B cell (primary cell): ENCODE measurements at regions not wholly inside any gene's neighbourhood (a gene's known extent, or its start where the extent isn't known, plus 50 kb on each side); places are given as distances from the start of the nearest gene placed in this dataset.

Source experiments
- ATAC-seq: fragments of 200-7000 bp; cut with Tn5 transposase; one replicate; pipeline ENCODE4 v1.10.0; 2021; ENCODE audit warnings: low read depth, mild to moderate bottlenecking, moderate number of reproducible peaks, moderate library complexity
- CTCF ChIA-PET: fragments of 350-600 bp; sonication (Branson Sonifier 250); formaldehyde crosslinking; loops from one replicate; lab custom pipeline; 2021; ENCODE audit warnings: antibody characterized with exemption, inconsistent platforms; lab: Charles Lee
- POLR2A ChIA-PET: fragments of 350-600 bp; sonication (Branson Sonifier 250); formaldehyde crosslinking; loops from one replicate; lab custom pipeline; 2021; ENCODE audit warnings: antibody characterized with exemption; lab: Charles Lee
- DNase-seq: peaks from one replicate; pipeline ENCODE4 v3.0.0; 2013
- H2AFZ ChIP-seq: 2 replicates; pipeline ENCODE4 v1.6.1; 2012; ENCODE audit warnings: mild to moderate bottlenecking, low read depth, low read length; ENCODE audit not compliant: insufficient read depth, poor library complexity, severe bottlenecking
- H3K27ac ChIP-seq, 2 donors: 1 replicate in 1 of 2; 2 replicates in 1 of 2; pipeline ENCODE4 v1.5.1; 2012 to 2013; ENCODE audit warnings: low read length in 2 of 2, mild to moderate bottlenecking in 2 of 2, moderate library complexity in 1 of 2
- H3K27me3 ChIP-seq, 4 experiments: fragments of 200-600 bp in 1 of 4; sonication (generic) in 1 of 4; replicated peaks in 1 of 4; 1 replicate in 2 of 4; 2 replicates in 2 of 4; pipeline versions ENCODE4 v1.6.1 to v1.7.0; 2013 to 2016; ENCODE audit warnings: low read length in 3 of 4, mild to moderate bottlenecking in 2 of 4, mixed read lengths in 1 of 4, moderate library complexity in 1 of 4; ENCODE audit not compliant: insufficient read depth in 4 of 4, control insufficient read depth in 3 of 4; ENCODE audit errors: control extremely low read depth in 1 of 4
- H3K36me3 ChIP-seq, 2 experiments: replicated peaks in 1 of 2; 1 replicate in 1 of 2; 2 replicates in 1 of 2; pipeline versions ENCODE4 v1.6.1 to v1.7.1; 2013; ENCODE audit warnings: low read length in 1 of 2; ENCODE audit not compliant: insufficient read depth in 2 of 2, control insufficient read depth in 1 of 2; ENCODE audit errors: control extremely low read depth in 1 of 2, extremely low read depth in 1 of 2
- H3K4me1 ChIP-seq, 2 donors: fragments of 200-600 bp in 1 of 2; sonication (generic) in 1 of 2; 1 replicate in 1 of 2; 2 replicates in 1 of 2; pipeline versions ENCODE4 v1.5.1 to v1.6.1; 2013 to 2017; ENCODE audit warnings: low read length in 2 of 2; ENCODE audit not compliant: control insufficient read depth in 2 of 2, insufficient read depth in 2 of 2
- H3K4me2 ChIP-seq: replicated peaks from 2 replicates; pipeline ENCODE3; 2012; ENCODE audit warnings: mild to moderate bottlenecking, low read depth, low read length; ENCODE audit not compliant: poor library complexity, severe bottlenecking
- H3K4me3 ChIP-seq, 5 experiments: fragments of 200-600 bp in 1 of 5; sonication (generic) in 1 of 5; 1 replicate in 3 of 5; 2 replicates in 2 of 5; pipeline versions ENCODE4 v1.5.1 to v1.7.0; 2011 to 2016; ENCODE audit warnings: low read length in 4 of 5, mild to moderate bottlenecking in 4 of 5, low read depth in 2 of 5, control low read depth in 1 of 5, moderate library complexity in 1 of 5; ENCODE audit not compliant: insufficient read depth in 1 of 5; ENCODE audit errors: control extremely low read depth in 1 of 5, extremely low read depth in 1 of 5
- H3K79me2 ChIP-seq: fragments of 200-600 bp; sonication (generic); one replicate; pipeline ENCODE4 v1.6.0; 2016; ENCODE audit warnings: low read length; ENCODE audit not compliant: control insufficient read depth, insufficient read depth
- H3K9ac ChIP-seq: fragments of 200-600 bp; sonication (generic); 2 replicates; pipeline ENCODE4 v1.6.1; 2017; ENCODE audit warnings: mild to moderate bottlenecking, low read length, moderate library complexity
- H3K9me3 ChIP-seq, 3 donors: one replicate each; pipeline versions ENCODE4 v1.6.1 to v1.7.1; 2013; ENCODE audit warnings: low read length in 2 of 3; ENCODE audit not compliant: control insufficient read depth in 2 of 3, insufficient read depth in 1 of 3; ENCODE audit errors: control extremely low read depth in 1 of 3
- H4K20me1 ChIP-seq: 2 replicates; pipeline ENCODE4 v1.6.0; 2012; ENCODE audit warnings: mild to moderate bottlenecking, low read length; ENCODE audit not compliant: insufficient read depth, control insufficient read depth, poor library complexity, severe bottlenecking
- H3K27ac Mint-ChIP-seq: one replicate; pipeline ENCODE4 v1.8.0; 2021; ENCODE audit warnings: mixed read lengths
- H3K27me3 Mint-ChIP-seq: one replicate; pipeline ENCODE4 v1.8.0; 2021; ENCODE audit warnings: mixed read lengths
- H3K4me1 Mint-ChIP-seq: one replicate; pipeline ENCODE4 v1.8.0; 2021; ENCODE audit warnings: mixed read lengths
- H3K4me3 Mint-ChIP-seq: one replicate; pipeline ENCODE4 v1.8.0; 2021; ENCODE audit warnings: mixed read lengths
- H3K9me3 Mint-ChIP-seq: one replicate; pipeline ENCODE4 v1.8.0; 2022; ENCODE audit warnings: mixed read lengths; ENCODE audit not compliant: insufficient read depth
- CTCF ChIP-seq: fragments of 200-600 bp; IDR thresholded peaks from one replicate; pipeline ENCODE4 v1.8.0; 2022; ENCODE audit warnings: antibody characterized with exemption, mild to moderate bottlenecking
- EZH2 ChIP-seq: IDR thresholded peaks from 2 replicates; pipeline ENCODE4 v1.6.1; 2012; ENCODE audit warnings: borderline replicate concordance, low read depth, mild to moderate bottlenecking, moderate library complexity, low read length; ENCODE audit not compliant: insufficient read depth, poor library complexity, severe bottlenecking
- WGBS: methylation state at CpG from one replicate; pipeline ENCODE4 v1.1.5; 2013; ENCODE audit warnings: missing lambda C conversion rate; ENCODE audit not compliant: insufficient coverage; 5-methylcytosine and 5-hydroxymethylcytosine counted together
- intact Hi-C: fragments of 100-400 bp; cut with micrococcal nuclease; formaldehyde crosslinking; loops from one replicate; pipeline ENCODE4 v1.10.0; 2022

GRCh38 chr6:128808856-128809255 lies 74.1 kb upstream of the LAMA2 start:
- Histone ChIP-seq H3K4me3 (no peak overlapping the region), H4K20me1 (no peaks in the 10 kb centered on the region), H3K27ac (no peak overlapping the region), H3K79me2 (no peaks in the 10 kb centered on the region), H2AFZ (no peak overlapping the region), H3K4me2 (no peak overlapping the region), H3K4me1 (no peaks in the 10 kb centered on the region), H3K9ac (no peak overlapping the region), H3K9me3 (no peaks in the 10 kb centered on the region), H3K27me3 (no peaks in the 10 kb centered on the region), H3K36me3 (no peaks in the 10 kb centered on the region)
- intact Hi-C loops, result loop anchor here (5.0 kb wide), 2 partner anchors 443 to 563 kb away; no protein-coding TSS in a partner anchor
- ChIA-PET POLR2A (no interaction called here), CTCF (interaction anchor here (2.0 kb wide), 1 partner anchor 443 kb away, joined by 10 read pairs; no protein-coding TSS in a partner anchor)
- Mint-ChIP-seq H3K4me1 (no peaks in the 10 kb centered on the region), H3K27me3 (no peaks in the 10 kb centered on the region), H3K27ac (no peak overlapping the region), H3K9me3 (no peaks in the 10 kb centered on the region), H3K4me3 (no peak overlapping the region)
- no peak for ATAC-seq
- TF ChIP-seq EZH2 (no peak), CTCF (no peak)
- no peak for DNase-seq

- no peak for ATAC-seq
- Histone ChIP-seq H3K79me2 (no peaks in the 10 kb centered on the region), H3K4me3 (no peak overlapping the region), H3K9me3 (no peaks in the 10 kb centered on the region), H3K27me3 (no peaks in the 10 kb centered on the region), H3K36me3 (no peaks in the 10 kb centered on the region), H3K4me1 (no peaks in the 10 kb centered on the region), H3K4me2 (no peak overlapping the region), H2AFZ (no peak overlapping the region), H3K27ac (no peak overlapping the region), H4K20me1 (no peaks in the 10 kb centered on the region), H3K9ac (no peak overlapping the region)
- H3K27ac Mint-ChIP-seq, result no peak overlapping the region
- WGBS, result no CpG with 5 or more reads among the region's 2 CpGs
- no peaks in the 10 kb centered on the region for H3K4me1 Mint-ChIP-seq
- no peak for TF ChIP-seq EZH2
- peak; percentile 20 for TF ChIP-seq CTCF
- H3K9me3 Mint-ChIP-seq, result no peaks in the 10 kb centered on the region
- ChIA-PET POLR2A (no interaction called here), CTCF (interaction anchor here (0.6 to 2.0 kb wide), 5 partner anchors 324 to 563 kb away, joined by 3 to 10 read pairs (median 3); no protein-coding TSS in a partner anchor)
- intact Hi-C loops, result loop anchor here (5.0 kb wide), 2 partner anchors 445 to 565 kb away; no protein-coding TSS in a partner anchor
- DNase-seq, result peak; percentile 3
- no peak overlapping the region for H3K4me3 Mint-ChIP-seq
- H3K27me3 Mint-ChIP-seq, result no peaks in the 10 kb centered on the region
Measured at GRCh38 chr6:128807577-128807976, 75.4 kb upstream of the LAMA2 start.
